ENCODE measurements at regions not wholly inside any gene's neighbourhood (a gene's known extent, or its start where the extent isn't known, plus 50 kb on each side); places are given as distances from the start of the nearest gene placed in this dataset.

GRCh38 chr6:15961635-15962448, 167.0 kb upstream of the MYLIP start:
- no peak for TF ChIP-seq CTCF (IDR thresholded peaks at IDR 0.05)
- TF ChIP-seq POLR2A (IDR thresholded peaks at IDR 0.05) = no peak
- ATAC-seq = no peak
- Histone ChIP-seq H3K4me1 (no peaks in the 10 kb centered on the region), H3K9me3 (no peaks in the 10 kb centered on the region), H3K4me3 (no peak overlapping the region), H3K36me3 (no peaks in the 10 kb centered on the region), H3K27me3 (no peaks in the 10 kb centered on the region), H3K27ac (no peak overlapping the region)
- DNase-seq = no peak
- 86% methylated on average over 3 of the region's 3 CpGs for WGBS (ENCODE audit: insufficient coverage, low coverage, low lambda C conversion rate, missing lambda C conversion rate)
- intact Hi-C loops (cut with DNase I) = no loop called here

- H3K27ac ChIP-seq = no peak overlapping the region
- no peaks in the 10 kb centered on the region for H3K4me1 ChIP-seq
- no peak for TF ChIP-seq POLR2A (IDR thresholded peaks at IDR 0.05)
- no peak for TF ChIP-seq CTCF (IDR thresholded peaks at IDR 0.05)
- WGBS (ENCODE audit: insufficient coverage, low coverage, low lambda C conversion rate, missing lambda C conversion rate) = 52% methylated on average over 5 of the region's 7 CpGs
- intact Hi-C loops (cut with DNase I) = no loop called here
- no peaks in the 10 kb centered on the region for H3K27me3 ChIP-seq
- H3K36me3 ChIP-seq = no peaks in the 10 kb centered on the region
- DNase-seq (no peak), ATAC-seq (peak in 1 of 4 donors; percentile 33)
- H3K9me3 ChIP-seq = no peaks in the 10 kb centered on the region
- no peak overlapping the region for H3K4me3 ChIP-seq
These were observed 167.9 kb upstream of the MYLIP start for GRCh38 chr6:15960740-15961634.

GRCh38 chr6:15957655-15958169, 171.2 kb upstream of the MYLIP start:
- H3K9me3 ChIP-seq = no peaks in the 10 kb centered on the region
- H3K4me3 ChIP-seq = no peak overlapping the region
- no peak overlapping the region for H3K27ac ChIP-seq
- TF ChIP-seq POLR2A (IDR thresholded peaks at IDR 0.05) = no peak
- TF ChIP-seq CTCF (IDR thresholded peaks at IDR 0.05) = no peak
- intact Hi-C loops (cut with DNase I) = no loop called here
- no peak for DNase-seq
- no peaks in the 10 kb centered on the region for H3K36me3 ChIP-seq
- H3K4me1 ChIP-seq = no peaks in the 10 kb centered on the region
- 85% methylated on average over 2 of the region's 2 CpGs for WGBS (ENCODE audit: insufficient coverage, low coverage, low lambda C conversion rate, missing lambda C conversion rate)
- ATAC-seq = no peak
- H3K27me3 ChIP-seq = no peaks in the 10 kb centered on the region

- 22% methylated on average over 9 of the region's 14 CpGs for WGBS (ENCODE audit: insufficient coverage, low coverage, low lambda C conversion rate, missing lambda C conversion rate)
- intact Hi-C loops (cut with DNase I) = no loop called here
- no peak for TF ChIP-seq POLR2A (IDR thresholded peaks at IDR 0.05)
- no peak for TF ChIP-seq CTCF (IDR thresholded peaks at IDR 0.05)
- DNase-seq = no peak
- Histone ChIP-seq H3K36me3 (no peaks in the 10 kb centered on the region), H3K27ac (no peak overlapping the region), H3K4me1 (no peaks in the 10 kb centered on the region), H3K4me3 (no peak overlapping the region), H3K27me3 (no peaks in the 10 kb centered on the region), H3K9me3 (no peaks in the 10 kb centered on the region)
- peak; percentile 10 to 36 (median 23) for ATAC-seq
These were observed 172.4 kb upstream of the MYLIP start for GRCh38 chr6:15956205-15957106.

Measured in right lobe of liver (tissue), 6 donors.